Suppressor macrophage (primary cell): ENCODE measurements at regions not wholly inside any gene's neighbourhood (a gene's known extent, or its start where the extent isn't known, plus 50 kb on each side); places are given as distances from the start of the nearest gene placed in this dataset.

ENCODE experiments used
- DNase-seq, 4 experiments: peaks; one replicate each; pipeline ENCODE4 v3.0.0-alpha.2; 2020 to 2022

DNA sequence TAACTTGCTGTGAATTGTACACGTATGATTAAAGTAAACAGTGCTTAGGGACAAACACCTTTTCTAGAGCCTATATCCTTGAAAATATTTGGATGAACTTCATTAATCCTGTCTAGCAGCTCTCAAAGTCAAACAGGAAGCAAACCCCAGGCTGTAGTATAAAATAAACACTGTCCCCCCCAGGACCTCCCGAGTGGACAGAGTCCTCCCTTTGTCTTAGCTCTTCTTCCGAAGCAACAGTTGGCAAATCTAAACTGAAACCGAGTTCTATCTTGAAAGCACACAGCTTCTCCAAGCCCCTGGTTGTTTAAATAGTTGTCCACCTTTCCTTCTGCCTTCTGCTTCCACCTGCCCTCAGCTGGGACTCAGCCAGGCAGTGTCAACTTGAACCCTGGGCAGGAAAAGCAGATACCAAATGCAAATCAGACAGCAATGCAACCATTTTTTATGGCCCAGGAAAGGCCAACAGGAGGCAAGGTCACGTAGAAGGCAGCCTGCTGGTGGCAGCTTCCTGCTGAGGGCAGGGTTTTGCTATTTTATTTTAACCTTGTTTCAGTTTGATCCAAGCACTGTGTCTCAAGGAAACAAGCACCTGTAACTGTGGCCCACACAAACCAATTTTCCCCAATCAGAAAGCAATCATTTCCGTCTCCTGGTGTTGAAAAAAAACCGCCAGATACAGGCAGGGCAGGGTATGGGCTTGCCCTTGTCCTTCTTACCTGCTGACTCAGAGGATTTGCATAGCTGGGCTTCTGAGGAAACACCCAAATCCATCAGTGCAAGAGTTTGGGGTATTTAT, 110.3 kb upstream of the KIT start:
- no peak for DNase-seq

GRCh38 chr4:54548098-54548620, 109.6 kb upstream of the KIT start:
- no peak for DNase-seq

GRCh38 chr4:54548831-54549460, 108.8 kb upstream of the KIT start:
- DNase-seq = no peak

- peak in 1 of 4 experiments; percentile 5 for DNase-seq
Observed at GRCh38 chr4:54550395-54551171, 107.2 kb upstream of the KIT start.

GRCh38 chr4:54553001-54553400, 104.8 kb upstream of the KIT start:
- no peak for DNase-seq

GRCh38 chr4:54554339-54554990, 103.3 kb upstream of the KIT start:
- DNase-seq = no peak

- no peak for DNase-seq
Observed at GRCh38 chr4:54556051-54556450, 101.7 kb upstream of the KIT start.

DNA sequence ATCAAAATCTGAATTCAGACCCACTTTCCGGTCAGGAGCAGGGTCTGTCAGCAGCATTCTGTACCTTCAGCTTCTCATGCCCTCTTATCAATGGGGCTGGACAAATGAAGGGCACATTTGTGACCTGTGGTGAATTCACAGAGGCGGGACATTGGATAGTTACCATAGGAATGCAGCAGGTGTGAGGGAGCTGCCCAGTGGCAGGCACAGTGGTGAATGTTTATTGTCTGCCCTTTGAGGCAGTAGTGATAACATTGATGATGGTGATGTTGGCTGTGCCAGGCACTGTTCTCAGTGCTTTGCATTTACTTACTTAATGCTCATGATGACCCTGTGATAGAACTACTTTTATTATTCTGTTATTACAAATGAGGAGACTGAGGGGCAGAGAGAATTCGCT, 101.2 kb upstream of the KIT start:
- no peak for DNase-seq

GRCh38 chr4:54558889-54559677, 98.7 kb upstream of the KIT start:
- DNase-seq = no peak

- DNase-seq = no peak
Observed at GRCh38 chr4:54560513-54560912, 97.2 kb upstream of the KIT start.

GRCh38 chr4:54561940-54562339, 95.8 kb upstream of the KIT start:
- DNase-seq = no peak

DNA sequence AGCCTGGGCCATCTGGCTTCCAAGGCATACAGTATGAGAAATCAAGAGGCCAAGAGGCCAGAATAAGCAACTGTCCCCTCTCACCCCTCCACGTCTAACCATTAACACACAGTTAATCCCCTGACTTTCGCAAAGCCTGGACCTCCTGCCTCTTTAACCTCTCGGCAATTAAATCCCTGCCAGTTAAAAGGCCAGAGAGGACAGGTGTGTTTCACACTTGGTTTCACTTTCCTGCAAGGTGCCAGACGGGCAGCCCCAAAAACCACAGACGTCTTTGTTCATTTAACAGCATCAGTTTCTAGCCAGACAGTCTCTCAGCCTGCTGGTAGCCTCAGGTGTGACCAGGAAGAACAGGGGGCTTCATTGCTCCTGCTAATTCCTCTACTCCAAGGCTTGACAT, 91.1 kb upstream of the KIT start:
- DNase-seq = no peak

DNA sequence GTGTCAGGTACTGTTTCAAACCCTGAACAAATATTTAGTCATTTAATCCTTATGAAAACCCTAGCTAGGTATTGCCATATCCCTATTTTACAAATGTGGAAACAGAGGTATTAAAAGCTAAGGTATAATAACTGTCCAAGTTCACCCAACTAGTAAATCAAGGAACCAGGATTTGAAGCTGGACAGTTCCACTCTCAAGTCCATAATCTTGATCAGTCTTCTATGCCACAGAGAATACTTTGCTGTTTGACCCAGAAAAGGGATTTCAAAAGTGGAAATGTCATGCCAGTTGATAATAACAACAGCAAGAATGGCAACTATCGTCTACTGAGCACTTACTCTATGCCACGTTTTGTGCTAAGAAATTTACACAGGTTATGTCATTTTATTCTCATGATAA, 90.4 kb upstream of the KIT start:
- no peak for DNase-seq

GRCh38 chr4:54568184-54568583, 89.6 kb upstream of the KIT start:
- no peak for DNase-seq

- no peak for DNase-seq
Observed at GRCh38 chr4:54570822-54571221, 86.9 kb upstream of the KIT start.

DNA sequence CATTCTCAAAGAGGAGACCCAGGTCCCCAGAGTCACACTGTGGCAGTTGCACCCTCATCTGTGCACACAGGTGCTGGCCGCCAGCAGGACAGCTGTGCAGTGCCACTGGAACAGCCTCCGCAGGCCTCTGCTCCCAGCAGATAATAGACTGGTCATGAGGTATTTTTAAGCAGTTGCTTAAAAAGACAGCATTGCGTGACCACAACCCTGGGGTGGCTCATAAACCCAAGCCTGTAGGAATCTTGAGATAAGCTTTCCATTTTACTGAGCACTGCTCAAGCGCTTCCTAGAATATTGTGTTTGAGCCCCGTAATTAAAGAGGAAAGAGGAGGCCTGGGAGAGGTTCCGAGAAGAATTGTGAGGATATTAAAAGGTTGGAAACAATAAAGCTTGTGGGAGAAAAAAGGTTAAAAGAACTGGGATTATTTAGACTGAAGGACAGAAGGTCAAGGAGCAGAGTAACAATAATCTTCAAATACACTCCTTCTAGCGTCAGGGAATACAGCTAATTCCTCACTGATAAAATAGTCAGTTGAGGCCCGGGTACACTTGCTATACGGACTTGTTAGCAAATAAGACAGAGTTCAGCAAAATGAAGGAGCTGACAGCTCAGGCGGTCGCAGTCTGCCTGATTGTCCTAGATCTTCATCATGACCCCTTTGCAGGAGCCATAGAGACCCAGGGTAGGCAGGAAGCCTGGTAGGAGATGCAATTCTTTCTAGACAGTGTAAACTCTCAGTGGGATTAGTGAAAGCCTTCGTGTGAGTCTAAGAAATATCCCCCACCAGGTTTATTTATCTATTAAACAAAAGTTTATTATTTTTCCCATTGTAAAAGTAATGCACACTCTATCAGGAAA, 86.2 kb upstream of the KIT start:
- no peak for DNase-seq

GRCh38 chr4:54572152-54572542, 85.6 kb upstream of the KIT start:
- no peak for DNase-seq

- no peak for DNase-seq
Observed at GRCh38 chr4:54574500-54574899, 83.3 kb upstream of the KIT start.

DNA sequence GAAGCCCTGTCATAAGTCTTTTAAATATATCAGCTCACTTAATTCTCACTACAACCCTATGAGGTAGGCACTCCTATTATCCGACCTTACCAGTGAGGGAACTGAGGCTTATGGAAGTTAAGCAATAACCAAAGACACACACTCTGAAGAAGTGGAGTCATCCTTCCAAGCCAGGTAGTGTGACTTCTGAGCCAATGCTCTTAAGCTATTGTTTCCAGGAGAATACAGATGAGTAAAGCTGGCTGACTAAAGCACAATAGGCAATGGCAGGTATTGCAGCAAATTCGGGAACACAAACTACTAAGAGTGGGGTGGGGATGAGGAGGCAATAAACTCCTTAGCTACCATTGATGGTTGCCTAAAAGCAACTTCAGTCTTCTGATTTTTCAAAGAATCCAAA, 81.8 kb upstream of the KIT start:
- no peak for DNase-seq

- DNase-seq = no peak
Observed at GRCh38 chr4:54581807-54582206, 76.0 kb upstream of the KIT start.
